Lower lobe of right lung (tissue), 2 donors: ENCODE measurements at regions not wholly inside any gene's neighbourhood (a gene's known extent, or its start where the extent isn't known, plus 50 kb on each side); places are given as distances from the start of the nearest gene placed in this dataset.

ENCODE experiments used
- ATAC-seq, 2 donors: fragments of 200-7000 bp; cut with Tn5 transposase; one replicate each; pipeline ENCODE4 v1.9.1; 2020 to 2022; ENCODE audit warnings: mild to moderate bottlenecking in 2 of 2, moderate library complexity in 2 of 2
- DNase-seq: peaks from one replicate; pipeline ENCODE4 v3.0.0-alpha.2; 2020
- H3K27ac ChIP-seq: fragments of 200-600 bp; one replicate; pipeline ENCODE4 v1.8.0; 2022
- H3K27me3 ChIP-seq: fragments of 200-600 bp; one replicate; pipeline ENCODE4 v1.8.0; 2022; ENCODE audit warnings: low read depth
- H3K36me3 ChIP-seq: fragments of 200-600 bp; one replicate; pipeline ENCODE4 v1.8.0; 2022; ENCODE audit warnings: mild to moderate bottlenecking
- H3K4me1 ChIP-seq: fragments of 200-600 bp; one replicate; pipeline ENCODE4 v1.8.0; 2022
- H3K4me3 ChIP-seq: fragments of 200-600 bp; one replicate; pipeline ENCODE4 v1.8.0; 2022; ENCODE audit warnings: mild to moderate bottlenecking
- H3K9me3 ChIP-seq: fragments of 200-600 bp; one replicate; pipeline ENCODE4 v1.8.0; 2022
- CTCF ChIP-seq: fragments of 200-600 bp; IDR thresholded peaks from one replicate; pipeline ENCODE4 v1.8.0; 2022; ENCODE audit warnings: antibody characterized with exemption, mild to moderate bottlenecking
- intact Hi-C: fragments of 100-400 bp; cut with DNase I; formaldehyde crosslinking; loops from one replicate; pipeline ENCODE4 v1.11.0; 2022
- donor health status: DM: no; HTN: yes; CAD: no; lungs with severe emphysema.

- intact Hi-C loops: no loop called here
- Histone ChIP-seq H3K27me3 (peaks cover 3% of the 10 kb centered on the region), H3K36me3 (no peaks in the 10 kb centered on the region), H3K9me3 (no peaks in the 10 kb centered on the region), H3K4me3 (no peak overlapping the region), H3K4me1 (no peaks in the 10 kb centered on the region), H3K27ac (no peak overlapping the region)
- no peak for ATAC-seq
- no peak for TF ChIP-seq CTCF
- DNase-seq: no peak
Observed at GRCh38 chr22:47851586-47851985, 1089.1 kb downstream of the TBC1D22A start.

- DNase-seq (no peak), ATAC-seq (no peak)
- H3K4me1 ChIP-seq: no peaks in the 10 kb centered on the region
- H3K36me3 ChIP-seq: no peaks in the 10 kb centered on the region
- H3K4me3 ChIP-seq: no peak overlapping the region
- H3K27me3 ChIP-seq: peaks cover 3% of the 10 kb centered on the region
- no peak for TF ChIP-seq CTCF
- H3K27ac ChIP-seq: no peak overlapping the region
- intact Hi-C loops: no loop called here
- H3K9me3 ChIP-seq: no peaks in the 10 kb centered on the region
Observed at GRCh38 chr22:47850644-47851151, 1088.2 kb downstream of the TBC1D22A start.

- Histone ChIP-seq H3K36me3 (no peaks in the 10 kb centered on the region), H3K4me3 (no peak overlapping the region), H3K27ac (no peak overlapping the region), H3K4me1 (no peaks in the 10 kb centered on the region), H3K9me3 (no peaks in the 10 kb centered on the region), H3K27me3 (peaks cover 3% of the 10 kb centered on the region)
- no peak for TF ChIP-seq CTCF
- DNase-seq: no peak
- intact Hi-C loops: no loop called here
- ATAC-seq: no peak
Observed at GRCh38 chr22:47849576-47849975, 1087.1 kb downstream of the TBC1D22A start.

- Histone ChIP-seq H3K4me3 (no peak overlapping the region), H3K4me1 (no peaks in the 10 kb centered on the region), H3K27me3 (peaks cover 3% of the 10 kb centered on the region), H3K27ac (no peak overlapping the region), H3K9me3 (no peaks in the 10 kb centered on the region), H3K36me3 (no peaks in the 10 kb centered on the region)
- TF ChIP-seq CTCF: no peak
- DNase-seq: no peak
- ATAC-seq: no peak
- intact Hi-C loops: no loop called here
Observed at GRCh38 chr22:47848184-47848920, 1085.9 kb downstream of the TBC1D22A start.

- no peaks in the 10 kb centered on the region for H3K36me3 ChIP-seq
- no peak overlapping the region for H3K4me3 ChIP-seq
- H3K4me1 ChIP-seq: no peaks in the 10 kb centered on the region
- intact Hi-C loops: no loop called here
- DNase-seq (no peak), ATAC-seq (no peak)
- peaks cover 7% of the 10 kb centered on the region for H3K27me3 ChIP-seq
- no peak for TF ChIP-seq CTCF
- no peak overlapping the region for H3K27ac ChIP-seq
- no peaks in the 10 kb centered on the region for H3K9me3 ChIP-seq
Observed at GRCh38 chr22:47847131-47847890, 1084.9 kb downstream of the TBC1D22A start.
